ENCODE measurements at regions not wholly inside any gene's neighbourhood (a gene's known extent, or its start where the extent isn't known, plus 50 kb on each side); places are given as distances from the start of the nearest gene placed in this dataset.

DNA sequence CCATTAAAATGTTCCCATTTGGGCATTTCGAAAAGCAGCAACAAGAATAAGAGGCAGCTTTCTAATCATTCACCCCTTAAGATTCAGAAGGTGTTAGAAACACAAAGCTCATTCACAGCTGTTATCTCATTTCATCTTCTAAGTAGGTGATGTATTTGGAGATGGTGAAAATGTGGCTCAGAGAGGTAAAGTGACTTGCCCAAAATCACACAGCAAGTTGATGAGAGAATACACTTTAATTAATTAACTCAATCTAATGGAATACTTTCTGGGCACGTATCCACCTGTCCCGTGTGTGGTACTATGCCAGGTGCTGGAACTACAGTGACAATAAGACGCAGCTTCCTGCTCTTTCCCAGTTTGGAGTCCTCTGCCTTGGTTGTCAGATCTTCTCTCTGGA, 147.4 kb upstream of the LRFN2 start:
- TF ChIP-seq CTCF (IDR thresholded peaks at IDR 0.05; ENCODE audit: insufficient read depth, low read depth, low read length) (no peak), EZH2 (IDR thresholded peaks at IDR 0.05; ENCODE audit: insufficient read depth, low read length) (no peak)

All from astrocyte (in vitro differentiated cells and primary cell).